OCI-LY3 (cell line): ENCODE measurements at regions not wholly inside any gene's neighbourhood (a gene's known extent, or its start where the extent isn't known, plus 50 kb on each side); places are given as distances from the start of the nearest gene placed in this dataset.

ENCODE experiments used
- H2AFZ ChIP-seq: fragments of 200-600, 300-600 bp; shearing (Covaris generic); 2 replicates; pipeline ENCODE4 v1.6.0; 2014; ENCODE audit warnings: antibody characterized with exemption, low read depth, low read length
- H3K27ac ChIP-seq: fragments of 200-600, 300-600 bp; sonication (generic); 2 replicates; pipeline ENCODE4 v1.5.1; 2014; ENCODE audit warnings: mild to moderate bottlenecking, low read length, moderate library complexity, mixed read lengths
- H3K27me3 ChIP-seq: fragments of 200-600, 300-600 bp; sonication (generic); 2 replicates; pipeline ENCODE4 v1.6.1; 2014; ENCODE audit warnings: low read depth, low read length, mixed read lengths
- H3K36me3 ChIP-seq: fragments of 200-600, 300-600 bp; sonication (generic); replicated peaks from 2 replicates; pipeline ENCODE3; 2014; ENCODE audit warnings: low read depth, low read length, mixed read lengths
- H3K4me1 ChIP-seq: fragments of 300-600, 200-600 bp; sonication (generic); 2 replicates; pipeline ENCODE4 v1.6.1; 2014; ENCODE audit warnings: low read length, mixed read lengths
- H3K4me2 ChIP-seq: fragments of 200-600, 300-600 bp; sonication (generic); 2 replicates; pipeline ENCODE4 v1.6.1; 2014; ENCODE audit warnings: low read length, mixed read lengths
- H3K4me3 ChIP-seq: fragments of 300-600, 200-600 bp; sonication (generic); 2 replicates; pipeline ENCODE4 v1.5.1; 2014; ENCODE audit warnings: antibody characterized with exemption, mild to moderate bottlenecking, low read length, moderate library complexity
- H3K79me2 ChIP-seq: fragments of 300-600, 200-600 bp; shearing (Covaris generic); 2 replicates; pipeline ENCODE4 v1.6.1; 2014; ENCODE audit warnings: mild to moderate bottlenecking, low read length, mixed read lengths
- H3K9ac ChIP-seq: fragments of 300-600, 200-600 bp; shearing (Covaris generic); 2 replicates; pipeline ENCODE4 v1.6.0; 2014; ENCODE audit warnings: mild to moderate bottlenecking, low read length, moderate library complexity
- H3K9me3 ChIP-seq: fragments of 200-600, 300-600 bp; shearing (Covaris generic); 2 replicates; pipeline ENCODE4 v1.6.1; 2014; ENCODE audit warnings: low read length, mixed read lengths; ENCODE audit not compliant: insufficient read depth
- H4K20me1 ChIP-seq: fragments of 200-600, 300-600 bp; sonication (generic); 2 replicates; pipeline ENCODE4 v1.6.1; 2016; ENCODE audit warnings: low read length, mixed read lengths; ENCODE audit not compliant: insufficient read depth
- CTCF ChIP-seq: fragments of 200-600, 300-600 bp; sonication (generic); IDR thresholded peaks from 2 replicates; pipeline ENCODE4 v1.5.1; 2014; ENCODE audit warnings: antibody characterized with exemption, low read length, low read depth
- EZH2phosphoT487 ChIP-seq: fragments of 200-600 bp; shearing (Covaris generic); IDR thresholded peaks from 2 replicates; pipeline ENCODE4 v1.6.1; 2018; ENCODE audit warnings: antibody characterized with exemption, mixed run types, low read depth

DNA sequence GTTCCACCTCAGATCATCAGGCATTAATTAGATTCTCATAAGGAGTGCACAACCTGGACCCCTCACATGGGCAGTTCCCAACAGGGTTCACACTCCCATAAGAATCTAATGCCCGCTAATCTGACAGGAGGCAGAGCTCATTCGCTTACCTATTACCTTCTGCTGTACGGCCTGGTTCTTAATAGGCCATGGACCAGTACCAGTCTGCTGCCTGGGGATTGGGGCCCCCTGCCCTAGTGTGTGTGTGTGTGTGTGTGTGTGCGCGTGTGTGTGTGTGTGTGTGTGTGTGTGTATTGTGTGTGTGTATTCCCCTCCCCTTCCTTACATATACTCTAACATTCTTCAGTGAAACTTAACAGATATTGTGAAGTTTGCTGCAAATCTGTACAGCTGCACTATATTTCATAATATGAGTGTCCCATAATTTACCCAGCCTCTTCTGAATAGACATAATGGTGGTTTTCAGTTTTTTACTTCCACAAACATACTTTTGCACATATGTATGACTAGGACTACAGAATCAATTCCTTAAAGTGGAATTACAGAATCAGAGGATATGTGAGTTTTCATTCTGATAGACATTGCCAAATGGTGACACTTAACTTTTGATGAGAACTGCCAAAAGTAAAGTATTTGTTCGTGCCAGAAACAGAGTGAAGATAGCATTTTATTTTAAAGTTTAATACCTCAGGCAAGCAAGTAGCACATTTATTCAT is 205.2 kb upstream of the EEA1 start:
- Histone ChIP-seq H2AFZ (no peak overlapping the region), H3K79me2 (no peaks in the 10 kb centered on the region), H3K4me1 (peaks cover 31% of the 10 kb centered on the region), H3K4me2 (no peak overlapping the region), H3K9me3 (no peaks in the 10 kb centered on the region), H3K27me3 (peaks cover 10% of the 10 kb centered on the region; the same call in 1 of the 2 replicates), H3K36me3 (no peaks in the 10 kb centered on the region), H3K4me3 (no peak overlapping the region), H4K20me1 (no peaks in the 10 kb centered on the region), H3K9ac (no peak overlapping the region), H3K27ac (no peak overlapping the region)
- no peak for TF ChIP-seq CTCF

DNA sequence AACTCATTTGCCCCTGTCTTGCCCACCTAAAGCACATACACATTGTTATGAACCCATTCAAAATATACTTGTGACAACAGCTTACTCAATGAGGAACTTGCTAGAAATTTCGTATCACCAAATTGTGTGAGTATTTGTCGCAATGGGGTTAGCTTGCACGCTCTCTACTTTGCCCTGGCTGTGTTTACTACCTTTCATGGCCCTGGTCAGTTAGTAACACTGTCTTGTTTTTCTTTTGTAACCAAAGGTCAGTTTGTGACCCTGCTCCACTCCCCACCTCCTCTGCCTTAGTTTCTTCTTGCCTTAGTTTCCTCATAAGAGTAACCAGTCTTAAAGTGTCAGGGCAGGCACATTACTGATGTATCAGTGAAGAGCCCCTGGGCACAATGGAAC is 205.8 kb upstream of the EEA1 start:
- no peak overlapping the region for H3K9ac ChIP-seq
- H3K27ac ChIP-seq, result no peak overlapping the region

DNA sequence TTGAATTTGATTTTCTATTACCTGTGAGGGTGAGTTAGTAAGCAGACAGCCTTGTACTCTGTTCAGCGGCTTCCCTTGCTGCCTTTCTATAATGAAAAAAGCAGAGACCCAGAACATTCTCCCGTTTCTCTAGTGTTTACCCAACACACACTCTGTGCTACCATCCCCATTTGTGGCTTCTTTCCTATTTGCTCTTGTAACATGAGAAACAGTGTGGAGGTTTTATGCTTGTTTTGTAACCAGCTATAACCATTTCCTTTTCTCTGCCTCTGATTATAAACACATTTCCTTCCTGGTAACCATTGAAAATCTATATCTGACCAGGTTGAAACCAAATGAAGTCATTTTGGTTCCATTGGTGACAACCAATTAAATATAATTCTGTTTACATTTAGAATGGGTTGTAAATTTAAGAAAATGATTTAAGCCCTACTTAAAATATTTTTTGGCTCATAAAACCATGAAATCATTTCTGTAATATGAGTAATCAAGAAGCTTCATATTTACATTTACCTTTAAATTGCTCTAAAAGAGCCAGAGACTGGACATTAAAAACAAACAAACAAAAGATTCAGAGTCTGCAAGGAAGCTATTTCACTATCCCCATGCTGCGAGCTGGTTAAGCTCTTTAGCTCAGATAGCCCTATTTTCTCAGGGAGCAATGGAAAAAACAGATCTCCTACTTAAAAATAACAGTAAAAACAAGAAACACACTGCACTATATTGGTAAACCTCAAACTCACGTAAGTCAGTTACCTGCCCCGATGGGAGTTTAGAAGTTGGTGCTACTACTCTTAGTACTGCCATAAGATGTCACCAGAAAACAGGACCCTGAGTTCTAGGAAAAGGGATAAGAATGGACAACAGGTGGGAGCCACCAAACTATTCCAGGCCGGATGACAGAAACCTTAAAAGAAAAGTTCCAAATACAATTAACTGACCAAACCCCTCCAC is 206.5 kb upstream of the EEA1 start:
- H3K27me3 ChIP-seq, result peaks cover 12% of the 10 kb centered on the region; the same call in 1 of the 2 replicates
- no peak overlapping the region for H3K27ac ChIP-seq
- H3K4me3 ChIP-seq, result no peak overlapping the region
- H4K20me1 ChIP-seq, result no peaks in the 10 kb centered on the region
- TF ChIP-seq CTCF (no peak), EZH2phosphoT487 (no peak)
- H3K9ac ChIP-seq, result no peak overlapping the region
- no peaks in the 10 kb centered on the region for H3K9me3 ChIP-seq
- H3K36me3 ChIP-seq, result no peaks in the 10 kb centered on the region
- peaks cover 41% of the 10 kb centered on the region for H3K4me1 ChIP-seq
- H3K4me2 ChIP-seq, result no peak overlapping the region
- H3K79me2 ChIP-seq, result no peaks in the 10 kb centered on the region
- H2AFZ ChIP-seq, result no peak overlapping the region

More for the DNA sequence above, 205.8 kb upstream of the EEA1 start:
- H3K27me3 ChIP-seq, result peaks cover 10% of the 10 kb centered on the region; the same call in 1 of the 2 replicates
- TF ChIP-seq CTCF (no peak), EZH2phosphoT487 (no peak)
- H2AFZ ChIP-seq, result no peak overlapping the region
- H4K20me1 ChIP-seq, result no peaks in the 10 kb centered on the region
- H3K4me3 ChIP-seq, result no peak overlapping the region
- H3K79me2 ChIP-seq, result no peaks in the 10 kb centered on the region
- no peaks in the 10 kb centered on the region for H3K9me3 ChIP-seq
- no peak overlapping the region for H3K4me2 ChIP-seq
- H3K36me3 ChIP-seq, result no peaks in the 10 kb centered on the region
- H3K4me1 ChIP-seq, result peaks cover 36% of the 10 kb centered on the region
